Mesodermal cell (in vitro differentiated cells): ENCODE measurements at regions not wholly inside any gene's neighbourhood (a gene's known extent, or its start where the extent isn't known, plus 50 kb on each side); places are given as distances from the start of the nearest gene placed in this dataset.

Experiments used
- H3K27ac ChIP-seq: 2 replicates; pipeline ENCODE4 v1.7.0; 2013; ENCODE audit warnings: mild to moderate bottlenecking, low read depth, low read length, moderate library complexity; ENCODE audit not compliant: severe bottlenecking
- H3K36me3 ChIP-seq: 2 replicates; pipeline ENCODE4 v1.7.1; 2013; ENCODE audit warnings: mild to moderate bottlenecking, low read length, moderate library complexity; ENCODE audit not compliant: control insufficient read depth, insufficient read depth
- H3K4me1 ChIP-seq: one replicate; pipeline ENCODE4 v1.7.1; 2013; ENCODE audit warnings: mild to moderate bottlenecking, low read length; ENCODE audit not compliant: insufficient read depth, control insufficient read depth, poor library complexity, severe bottlenecking
- H3K4me3 ChIP-seq: 2 replicates; pipeline ENCODE4 v1.7.0; 2013; ENCODE audit warnings: low read length, control low read depth, mild to moderate bottlenecking; ENCODE audit not compliant: insufficient read depth, poor library complexity, severe bottlenecking; ENCODE audit errors: extremely low read depth
- H3K9me3 ChIP-seq: 2 replicates; pipeline ENCODE4 v1.7.1; 2013; ENCODE audit warnings: mild to moderate bottlenecking, low read length, moderate library complexity; ENCODE audit not compliant: control insufficient read depth
- WGBS, 2 experiments: methylation state at CpG; one replicate each; pipeline ENCODE4 v1.1.5; 2013; ENCODE audit warnings: missing lambda C conversion rate in 2 of 2; ENCODE audit not compliant: insufficient coverage in 2 of 2; 5-methylcytosine and 5-hydroxymethylcytosine counted together

DNA sequence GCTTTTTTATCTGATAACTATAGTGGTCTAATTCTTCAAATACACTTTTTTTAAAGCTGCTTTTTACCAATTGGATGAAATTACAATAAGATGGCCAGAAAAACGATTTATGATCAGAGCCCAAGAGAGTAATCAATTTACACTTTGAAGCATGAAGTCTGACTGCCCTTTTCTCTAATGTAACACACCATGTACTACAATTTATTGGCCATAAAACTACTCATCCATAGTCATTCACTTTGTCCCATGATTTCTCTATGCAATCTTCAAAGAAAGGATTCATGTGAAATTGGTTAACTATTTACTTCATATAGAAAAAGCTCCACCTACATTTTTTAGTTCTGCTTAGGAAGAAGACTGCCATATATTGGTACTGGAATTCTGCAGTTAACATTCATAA lies 73.6 kb upstream of the CAST start:
- H3K4me1 ChIP-seq: no peaks in the 10 kb centered on the region
- WGBS, 2 experiments: 83 to 100% methylated on average over 1 of the region's 1 CpG
- H3K4me3 ChIP-seq: no peak overlapping the region
- no peak overlapping the region for H3K27ac ChIP-seq
- H3K9me3 ChIP-seq: no peaks in the 10 kb centered on the region
- H3K36me3 ChIP-seq: no peaks in the 10 kb centered on the region

DNA sequence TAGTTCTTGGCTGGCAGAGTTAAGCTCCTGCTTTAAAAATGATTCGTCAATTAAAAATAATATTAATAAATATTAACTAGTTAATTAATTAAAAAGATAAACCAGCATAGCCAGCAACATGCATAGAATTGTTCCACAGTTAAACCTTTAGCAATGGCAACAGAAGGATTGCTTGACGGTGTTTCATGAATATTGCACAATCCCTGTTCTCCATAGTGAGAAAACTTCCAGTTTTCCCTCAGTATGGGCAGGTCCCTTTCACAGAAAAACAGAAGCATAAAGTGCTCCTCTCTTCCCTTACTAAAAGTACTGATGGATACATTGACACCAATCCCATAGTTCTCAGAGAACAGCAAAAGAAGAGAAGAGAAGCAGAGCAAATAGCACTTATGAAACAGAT lies 71.4 kb upstream of the CAST start:
- no peaks in the 10 kb centered on the region for H3K4me1 ChIP-seq
- 80 to 88% methylated on average over 1 of the region's 2 CpGs for WGBS, 2 experiments
- H3K36me3 ChIP-seq: no peaks in the 10 kb centered on the region
- no peak overlapping the region for H3K27ac ChIP-seq
- no peak overlapping the region for H3K4me3 ChIP-seq
- H3K9me3 ChIP-seq: no peaks in the 10 kb centered on the region

GRCh38 chr5:96595300-96596090 lies 66.7 kb upstream of the CAST start:
- no peaks in the 10 kb centered on the region for H3K9me3 ChIP-seq
- WGBS, 2 experiments: 88 to 100% methylated on average over 4 of the region's 6 CpGs
- H3K4me1 ChIP-seq: no peaks in the 10 kb centered on the region
- no peak overlapping the region for H3K4me3 ChIP-seq
- no peak overlapping the region for H3K27ac ChIP-seq
- no peaks in the 10 kb centered on the region for H3K36me3 ChIP-seq

DNA sequence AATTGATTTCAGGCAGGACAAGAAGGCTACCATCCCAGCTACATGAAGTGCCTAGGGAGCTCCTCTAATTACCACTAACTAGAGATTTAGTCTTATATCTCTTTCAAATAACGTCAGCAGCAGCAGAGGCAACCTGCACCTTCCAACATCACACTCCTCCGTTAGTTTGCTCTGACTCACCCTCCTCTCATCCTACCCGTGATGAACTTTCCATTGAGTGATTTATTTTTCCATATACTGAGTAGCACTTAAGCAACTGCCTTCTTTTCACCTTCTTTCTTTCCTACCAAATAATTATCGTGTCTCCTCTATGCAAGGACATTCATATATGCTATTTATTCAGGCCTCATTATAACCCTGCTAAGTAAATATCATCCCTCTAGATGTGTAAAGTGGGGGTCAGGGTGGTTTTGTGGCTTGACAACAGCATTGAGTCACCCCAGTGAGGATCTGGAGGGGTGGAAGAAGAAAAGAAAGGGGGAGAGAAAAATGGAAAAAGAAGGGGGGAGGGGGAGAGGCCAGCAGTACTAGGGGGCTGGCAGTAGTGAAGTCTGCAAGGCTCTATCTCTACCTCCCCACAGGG lies 64.6 kb upstream of the CAST start:
- no peak overlapping the region for H3K27ac ChIP-seq

DNA sequence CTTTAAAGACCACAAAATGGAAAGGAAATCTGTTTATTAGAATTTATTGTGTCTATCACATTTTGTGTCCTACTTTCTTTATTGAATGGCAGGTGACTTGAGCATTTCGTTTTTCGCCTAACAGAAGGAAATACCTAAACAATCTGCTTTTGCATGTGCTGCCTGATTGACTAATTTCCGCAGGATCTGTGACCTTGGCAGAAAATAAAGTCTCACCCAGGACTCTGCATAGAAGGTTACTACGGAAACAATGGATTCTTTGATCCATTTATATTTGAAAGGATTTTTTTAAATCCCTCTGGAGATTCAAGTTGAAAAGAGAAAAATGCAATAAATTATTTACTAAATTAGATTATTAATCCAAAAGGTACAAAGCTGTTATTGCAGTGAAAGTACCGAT lies 61.0 kb upstream of the CAST start:
- Histone ChIP-seq H3K9me3 (no peaks in the 10 kb centered on the region), H3K4me3 (no peak overlapping the region), H3K36me3 (no peaks in the 10 kb centered on the region), H3K4me1 (no peaks in the 10 kb centered on the region), H3K27ac (no peak overlapping the region)
- 80 to 100% methylated on average over 1 to 3 of the region's 5 CpGs for WGBS, 2 experiments

More for the DNA sequence above, 64.6 kb upstream of the CAST start:
- Histone ChIP-seq H3K4me1 (no peaks in the 10 kb centered on the region), H3K4me3 (no peak overlapping the region), H3K9me3 (no peaks in the 10 kb centered on the region), H3K36me3 (no peaks in the 10 kb centered on the region)
- WGBS, 2 experiments: 90 to 92% methylated on average over 3 to 4 of the region's 4 CpGs

- 41 to 60% methylated on average over 2 to 3 of the region's 4 CpGs for WGBS, 2 experiments
- Histone ChIP-seq H3K4me3 (no peak overlapping the region), H3K27ac (no peak overlapping the region), H3K36me3 (no peaks in the 10 kb centered on the region), H3K4me1 (no peaks in the 10 kb centered on the region), H3K9me3 (no peaks in the 10 kb centered on the region)
Observed at GRCh38 chr5:96601715-96602244, 60.4 kb upstream of the CAST start.

GRCh38 chr5:96602776-96603175 lies 59.4 kb upstream of the CAST start:
- Histone ChIP-seq H3K36me3 (no peaks in the 10 kb centered on the region), H3K4me3 (no peak overlapping the region), H3K4me1 (no peaks in the 10 kb centered on the region), H3K9me3 (no peaks in the 10 kb centered on the region), H3K27ac (no peak overlapping the region)
- 71 to 82% methylated on average over 1 to 3 of the region's 4 CpGs for WGBS, 2 experiments

DNA sequence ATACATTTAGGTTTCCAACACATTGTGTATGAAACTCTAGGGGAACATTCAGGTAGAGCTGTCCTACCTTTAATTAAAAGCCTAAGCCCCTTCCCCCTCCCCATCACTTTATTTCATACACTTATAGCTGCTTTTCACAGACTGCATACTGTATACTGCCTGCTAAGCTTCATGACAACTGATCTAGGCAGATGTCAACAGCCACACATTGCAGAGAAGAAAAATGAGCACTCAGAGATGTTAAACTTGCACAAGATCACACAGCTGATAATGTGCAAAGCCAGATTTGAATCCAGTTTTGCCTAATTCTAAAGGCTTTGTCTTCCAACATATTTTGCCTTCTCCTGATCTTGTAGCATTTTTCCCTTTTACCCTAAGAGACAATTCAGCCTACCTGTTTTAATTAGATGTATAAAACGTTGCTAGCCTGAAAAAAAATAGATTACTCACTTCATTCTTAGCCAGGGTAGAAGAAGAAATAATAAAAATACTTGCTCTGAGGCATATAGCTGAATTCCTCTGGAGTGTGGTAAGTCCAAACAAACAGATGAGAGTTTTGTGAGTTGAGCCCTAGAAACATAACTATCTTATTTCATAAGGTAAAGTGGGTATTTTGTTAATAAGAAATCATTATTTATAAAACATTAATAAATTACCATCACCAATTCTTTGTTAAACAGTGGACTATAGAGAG lies 56.9 kb upstream of the CAST start:
- no CpG with 5 or more reads among the region's 1 CpG for WGBS, 2 experiments
- Histone ChIP-seq H3K4me3 (no peak overlapping the region), H3K4me1 (no peaks in the 10 kb centered on the region), H3K36me3 (no peaks in the 10 kb centered on the region), H3K9me3 (peaks cover 7% of the 10 kb centered on the region), H3K27ac (no peak overlapping the region)

GRCh38 chr5:96609369-96609768 lies 52.8 kb upstream of the CAST start:
- Histone ChIP-seq H3K9me3 (peaks cover 8% of the 10 kb centered on the region), H3K27ac (no peak overlapping the region), H3K4me1 (no peaks in the 10 kb centered on the region), H3K36me3 (no peaks in the 10 kb centered on the region), H3K4me3 (no peak overlapping the region)
- no CpG with 5 or more reads among the region's 1 CpG for WGBS, 2 experiments

- H3K9me3 ChIP-seq: peaks cover 8% of the 10 kb centered on the region
- 83 to 94% methylated on average over 3 to 4 of the region's 4 CpGs for whole genome bisulfite sequencing, 2 experiments
- no peak overlapping the region for H3K4me3 ChIP-seq
- H3K4me1 ChIP-seq: peaks cover 5% of the 10 kb centered on the region
- no peaks in the 10 kb centered on the region for H3K36me3 ChIP-seq
- H3K27ac ChIP-seq: no peak overlapping the region
Observed at GRCh38 chr5:96610747-96611146, 51.4 kb upstream of the CAST start.
